Kidney epithelial cell (primary cell): ENCODE measurements at regions not wholly inside any gene's neighbourhood (a gene's known extent, or its start where the extent isn't known, plus 50 kb on each side); places are given as distances from the start of the nearest gene placed in this dataset.

Experiments
- DNase-seq: peaks from one replicate; pipeline ENCODE4 v3.0.0-alpha.2; 2010; ENCODE audit warnings: low read depth
- H3K27me3 ChIP-seq: 2 replicates; pipeline ENCODE4 v1.6.0; 2011; ENCODE audit warnings: low read length; ENCODE audit not compliant: control insufficient read depth, insufficient read depth
- H3K36me3 ChIP-seq: 2 replicates; pipeline ENCODE4 v1.5.1; 2011; ENCODE audit warnings: low read length; ENCODE audit not compliant: control insufficient read depth, insufficient read depth
- H3K4me3 ChIP-seq: 2 replicates; pipeline ENCODE4 v1.5.1; 2011; ENCODE audit warnings: low read depth, mild to moderate bottlenecking, control low read depth, low read length
- CTCF ChIP-seq: IDR thresholded peaks from 2 replicates; pipeline ENCODE4 v1.5.1; 2011; ENCODE audit warnings: mild to moderate bottlenecking, moderate library complexity, low read length, control low read depth, inconsistent platforms; ENCODE audit not compliant: insufficient read depth, poor library complexity, severe bottlenecking

- no peak overlapping the region for H3K4me3 ChIP-seq
- H3K27me3 ChIP-seq, result no peaks in the 10 kb centered on the region
- TF ChIP-seq CTCF, result no peak
- DNase-seq, result no peak
- no peaks in the 10 kb centered on the region for H3K36me3 ChIP-seq
Observed at GRCh38 chr3:81947359-81947758, 185.9 kb upstream of the GBE1 start.

GRCh38 chr3:81938681-81939080 lies 177.2 kb upstream of the GBE1 start:
- no peak for DNase-seq
- no peak for TF ChIP-seq CTCF
- Histone ChIP-seq H3K36me3 (no peaks in the 10 kb centered on the region), H3K27me3 (no peaks in the 10 kb centered on the region), H3K4me3 (no peak overlapping the region)

GRCh38 chr3:81936817-81937216 lies 175.4 kb upstream of the GBE1 start:
- no peak overlapping the region for H3K4me3 ChIP-seq
- no peak for DNase-seq
- no peaks in the 10 kb centered on the region for H3K36me3 ChIP-seq
- no peaks in the 10 kb centered on the region for H3K27me3 ChIP-seq
- no peak for TF ChIP-seq CTCF

- Histone ChIP-seq H3K36me3 (no peaks in the 10 kb centered on the region), H3K4me3 (no peak overlapping the region), H3K27me3 (no peaks in the 10 kb centered on the region)
- DNase-seq, result no peak
- TF ChIP-seq CTCF, result no peak
Observed at GRCh38 chr3:81932681-81933080, 171.2 kb upstream of the GBE1 start.

- no peak for TF ChIP-seq CTCF
- no peak overlapping the region for H3K4me3 ChIP-seq
- H3K36me3 ChIP-seq, result no peaks in the 10 kb centered on the region
- H3K27me3 ChIP-seq, result no peaks in the 10 kb centered on the region
- DNase-seq, result no peak
Observed at GRCh38 chr3:81931265-81932251, 170.1 kb upstream of the GBE1 start.
